ENCODE measurements at regions not wholly inside any gene's neighbourhood (a gene's known extent, or its start where the extent isn't known, plus 50 kb on each side); places are given as distances from the start of the nearest gene placed in this dataset.
"Not testable (repeated sequence)": the region's sequence is repeated elsewhere in the genome, so short reads cannot be mapped to it uniquely, and the experiment has no call there.

DNA sequence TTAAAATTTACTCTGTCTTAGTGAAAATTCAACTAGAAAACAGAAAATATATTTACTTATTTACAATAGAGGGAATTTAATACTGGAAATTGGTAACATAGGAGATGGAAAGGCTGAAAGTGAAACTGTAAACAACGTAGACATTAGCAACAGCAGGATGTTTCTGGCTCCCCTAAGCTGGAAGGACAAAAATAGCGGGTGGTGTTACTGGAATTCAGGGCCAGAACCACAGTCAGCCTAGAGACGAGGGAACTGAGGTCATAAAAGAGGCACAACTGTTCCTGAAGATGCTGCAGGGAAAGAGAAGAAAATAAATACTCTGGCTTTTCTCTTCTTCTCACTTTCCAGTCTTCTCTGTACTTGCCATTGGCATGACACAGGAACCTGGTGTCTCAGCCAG is 80.4 kb upstream of the NIPBL start:
- H3K27me3 ChIP-seq (replicated peaks), result no peaks in the 10 kb centered on the region; the same call in none of the 2 replicates
- DNase-seq (ENCODE audit: low read depth in 1 of 2, low spot score in 2 of 2), result no peak
- no peaks in the 10 kb centered on the region for H3K36me3 ChIP-seq
- H3K9me3 ChIP-seq (replicated peaks), result no peaks in the 10 kb centered on the region
- H3K27ac ChIP-seq, result no peak overlapping the region
- H3K4me3 ChIP-seq, result no peak overlapping the region
- no peaks in the 10 kb centered on the region for H3K4me1 ChIP-seq (replicated peaks)

DNA sequence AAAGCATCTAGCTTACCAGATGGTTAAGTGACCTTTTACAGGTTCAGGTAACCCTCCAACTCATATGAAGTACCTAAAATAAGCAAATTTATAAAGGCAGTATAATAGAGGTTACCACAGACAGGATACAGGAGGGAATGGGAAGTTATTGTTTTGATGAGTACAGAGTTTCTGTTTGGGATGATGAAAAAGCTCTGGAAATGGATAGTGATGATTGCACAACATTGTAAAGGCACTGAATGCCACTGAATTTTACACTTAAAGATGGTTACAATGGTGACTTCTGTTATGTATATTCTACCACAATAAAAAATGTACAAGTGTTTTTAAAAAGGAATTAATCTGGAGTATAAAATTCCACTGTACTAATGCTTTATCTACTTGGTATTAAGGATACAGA is 75.0 kb upstream of the NIPBL start:
- peaks cover 13% of the 10 kb centered on the region for H3K27me3 ChIP-seq (replicated peaks)
- no peak for DNase-seq (ENCODE audit: low read depth in 1 of 2, low spot score in 2 of 2)

DNA sequence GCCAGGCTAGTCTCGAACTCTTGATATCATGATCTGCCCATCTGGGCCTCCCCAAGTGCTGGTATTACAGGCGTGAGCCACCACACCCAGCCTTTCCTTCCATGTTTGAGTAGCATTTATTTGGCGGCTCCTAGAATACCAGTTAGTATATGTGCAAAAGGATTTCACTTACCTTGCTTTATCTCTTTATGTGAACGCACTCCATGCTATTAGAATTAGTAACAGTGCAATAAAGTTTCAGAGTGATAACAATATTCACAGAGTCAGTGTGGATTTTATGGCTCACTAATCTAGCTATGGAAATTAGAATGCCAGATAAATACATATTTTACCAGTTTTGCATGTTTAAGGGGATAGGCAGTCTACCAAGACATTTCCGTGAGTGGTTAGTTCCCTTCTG is 74.4 kb upstream of the NIPBL start:
- Histone ChIP-seq H3K27me3 (replicated peaks) (peaks cover 13% of the 10 kb centered on the region), H3K9me3 (replicated peaks) (no peaks in the 10 kb centered on the region), H3K4me3 (no peak overlapping the region), H3K36me3 (no peaks in the 10 kb centered on the region), H3K4me1 (replicated peaks) (no peaks in the 10 kb centered on the region), H3K27ac (no peak overlapping the region)
- DNase-seq (ENCODE audit: low read depth in 1 of 2, low spot score in 2 of 2), result no peak

More for the DNA sequence above, 75.0 kb upstream of the NIPBL start:
- Histone ChIP-seq H3K27ac (no peak overlapping the region), H3K36me3 (no peaks in the 10 kb centered on the region), H3K4me3 (no peak overlapping the region), H3K4me1 (replicated peaks) (no peaks in the 10 kb centered on the region), H3K9me3 (replicated peaks) (no peaks in the 10 kb centered on the region)

DNA sequence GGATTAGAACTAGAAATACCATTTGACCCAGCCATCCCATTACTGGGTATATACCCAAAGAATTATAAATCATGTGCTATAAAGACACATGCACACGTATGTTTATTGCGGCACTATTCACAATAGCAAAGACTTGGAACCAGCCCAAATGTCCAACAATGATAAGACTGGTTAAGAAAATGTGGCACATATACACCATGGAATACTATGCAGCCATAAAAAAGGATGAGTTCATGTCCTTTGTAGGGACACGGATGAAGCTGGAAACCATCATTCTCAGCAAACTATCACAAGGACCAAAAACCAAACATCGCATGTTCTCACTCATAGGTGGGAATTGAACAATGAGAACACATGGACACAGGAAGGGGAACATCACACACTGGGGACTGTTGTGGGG is 63.3 kb upstream of the NIPBL start:
- not testable (repeated sequence) for DNase-seq (ENCODE audit: low read depth in 1 of 2, low spot score in 2 of 2); H3K27me3 ChIP-seq (replicated peaks); H3K4me1 ChIP-seq (replicated peaks); H3K36me3 ChIP-seq; H3K27ac ChIP-seq; H3K9me3 ChIP-seq (replicated peaks); H3K4me3 ChIP-seq

DNA sequence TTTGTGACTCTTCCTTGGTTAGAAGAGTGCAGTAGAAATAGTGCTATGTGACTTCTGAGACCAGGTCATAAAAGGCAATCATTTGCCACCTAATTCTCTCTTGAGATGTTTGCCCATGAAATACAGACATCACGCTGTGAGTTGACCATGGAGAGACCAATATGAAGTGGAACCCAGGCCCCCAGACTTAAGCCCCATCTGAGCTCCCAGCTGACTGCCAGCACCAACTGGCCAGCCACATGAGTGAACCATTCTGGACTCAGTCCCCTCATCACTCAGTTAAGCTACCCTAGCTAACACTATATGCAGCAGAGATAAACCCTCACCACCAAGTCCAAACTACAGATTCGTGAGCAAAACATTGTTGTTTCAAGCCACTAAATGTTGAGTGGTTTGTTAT is 60.7 kb upstream of the NIPBL start:
- H3K36me3 ChIP-seq, result no peaks in the 10 kb centered on the region
- no peaks in the 10 kb centered on the region for H3K9me3 ChIP-seq (replicated peaks)
- H3K4me3 ChIP-seq, result no peak overlapping the region
- H3K27ac ChIP-seq, result no peak overlapping the region
- peaks cover 4% of the 10 kb centered on the region; the same call in 1 of the 2 replicates for H3K27me3 ChIP-seq (replicated peaks)
- H3K4me1 ChIP-seq (replicated peaks), result no peaks in the 10 kb centered on the region
- no peak for DNase-seq (ENCODE audit: low read depth in 1 of 2, low spot score in 2 of 2)

DNA sequence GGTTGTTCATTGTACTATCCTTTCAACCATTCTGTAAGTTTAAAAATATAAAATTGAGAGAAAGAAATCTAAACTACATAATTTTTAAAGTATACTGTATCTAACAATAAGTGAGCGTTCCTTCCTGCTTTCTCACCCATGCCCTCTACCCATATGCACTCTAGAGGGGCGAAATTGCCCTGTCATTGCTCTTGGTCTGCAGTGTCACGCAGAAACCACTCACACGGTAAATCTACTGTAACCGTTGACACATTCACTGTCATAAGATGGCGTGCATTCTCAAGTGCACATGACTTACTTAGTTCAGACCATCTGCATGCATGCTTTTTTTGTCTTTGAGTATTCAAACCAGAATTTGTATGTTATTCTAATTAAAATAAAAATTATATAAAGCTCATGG is 55.7 kb upstream of the NIPBL start:
- Histone ChIP-seq H3K4me3 (no peak overlapping the region), H3K36me3 (no peaks in the 10 kb centered on the region), H3K9me3 (replicated peaks) (no peaks in the 10 kb centered on the region), H3K4me1 (replicated peaks) (peaks cover 12% of the 10 kb centered on the region; the same call in 1 of the 2 replicates), H3K27me3 (replicated peaks) (peaks cover 10% of the 10 kb centered on the region; the same call in 1 of the 2 replicates), H3K27ac (no peak overlapping the region)
- DNase-seq (ENCODE audit: low read depth in 1 of 2, low spot score in 2 of 2), result no peak

DNA sequence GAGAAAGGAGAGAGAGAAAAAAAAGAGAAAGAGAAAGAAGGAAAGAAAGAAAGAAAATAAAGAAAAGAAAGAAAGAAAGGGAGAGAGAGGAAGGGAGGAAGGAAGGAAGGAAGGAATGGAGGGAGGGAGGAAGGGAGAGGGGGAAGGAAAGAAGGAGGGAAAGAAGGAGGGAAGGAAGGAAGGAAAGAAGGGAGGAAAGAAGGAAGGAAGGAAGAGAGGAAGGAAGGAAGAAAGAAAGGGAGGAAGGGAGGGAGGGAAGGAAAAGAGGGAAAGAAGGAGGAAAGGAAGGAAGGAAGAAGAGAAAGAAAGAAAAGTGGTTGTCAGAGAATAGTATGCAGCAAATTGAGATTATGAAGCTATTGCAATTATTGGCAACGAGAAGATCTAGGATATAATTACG is 49.9 kb upstream of the NIPBL start:
- peaks cover 21% of the 10 kb centered on the region for H3K27me3 ChIP-seq (replicated peaks)
- no peak overlapping the region for H3K4me3 ChIP-seq
- no peaks in the 10 kb centered on the region for H3K36me3 ChIP-seq
- H3K27ac ChIP-seq, result no peak overlapping the region
- no peak for DNase-seq (ENCODE audit: low read depth in 1 of 2, low spot score in 2 of 2)
- H3K9me3 ChIP-seq (replicated peaks), result no peaks in the 10 kb centered on the region
- peaks cover 12% of the 10 kb centered on the region; the same call in 1 of the 2 replicates for H3K4me1 ChIP-seq (replicated peaks)

All from SJSA1 (cell line).